Amygdala (tissue), 56 donors: ENCODE measurements at regions not wholly inside any gene's neighbourhood (a gene's known extent, or its start where the extent isn't known, plus 50 kb on each side); places are given as distances from the start of the nearest gene placed in this dataset.
A peak's percentile ranks its signal among the peaks of the same experiment; 100 is the strongest.
"Not testable (repeated sequence)": the region's sequence is repeated elsewhere in the genome, so short reads cannot be mapped to it uniquely, and the experiment has no call there.

ENCODE experiments used
- DNase-seq, 56 donors: peaks; one replicate each; lab custom pipeline; 2025; lab: John Stamatoyannopoulos, UW

DNA sequence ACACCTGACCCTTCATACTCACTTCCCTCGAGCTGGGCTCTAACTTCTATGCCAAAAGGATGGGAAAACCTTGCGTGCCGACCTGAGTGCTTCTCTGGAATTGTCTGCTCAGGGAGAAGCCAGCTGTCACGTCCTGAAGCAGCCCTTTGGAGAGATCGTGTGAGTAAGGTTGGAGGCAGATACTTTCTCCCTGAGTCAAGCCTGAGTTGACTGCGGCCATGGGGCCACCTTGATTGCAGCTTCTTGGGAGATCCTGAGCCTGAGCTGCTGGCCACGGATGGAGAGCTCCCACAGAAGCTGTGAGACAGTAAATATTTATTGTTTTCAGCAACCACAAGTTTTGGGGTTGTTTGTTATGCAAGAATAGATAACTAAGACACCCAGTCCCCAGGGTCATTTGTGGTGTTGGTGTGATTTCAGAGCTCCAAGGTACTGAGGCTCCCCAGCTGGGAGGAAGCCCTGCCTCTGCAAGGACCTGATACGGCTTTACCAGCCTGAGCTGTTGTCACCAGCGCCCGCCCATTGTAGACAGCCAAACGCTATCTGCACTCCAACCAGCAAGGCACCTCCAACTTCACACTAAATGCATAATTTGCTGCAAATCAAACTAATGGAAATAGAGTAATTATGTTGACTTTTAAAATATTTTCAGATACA, 531.6 kb downstream of the PTPRU start:
- no peak for DNase-seq

DNA sequence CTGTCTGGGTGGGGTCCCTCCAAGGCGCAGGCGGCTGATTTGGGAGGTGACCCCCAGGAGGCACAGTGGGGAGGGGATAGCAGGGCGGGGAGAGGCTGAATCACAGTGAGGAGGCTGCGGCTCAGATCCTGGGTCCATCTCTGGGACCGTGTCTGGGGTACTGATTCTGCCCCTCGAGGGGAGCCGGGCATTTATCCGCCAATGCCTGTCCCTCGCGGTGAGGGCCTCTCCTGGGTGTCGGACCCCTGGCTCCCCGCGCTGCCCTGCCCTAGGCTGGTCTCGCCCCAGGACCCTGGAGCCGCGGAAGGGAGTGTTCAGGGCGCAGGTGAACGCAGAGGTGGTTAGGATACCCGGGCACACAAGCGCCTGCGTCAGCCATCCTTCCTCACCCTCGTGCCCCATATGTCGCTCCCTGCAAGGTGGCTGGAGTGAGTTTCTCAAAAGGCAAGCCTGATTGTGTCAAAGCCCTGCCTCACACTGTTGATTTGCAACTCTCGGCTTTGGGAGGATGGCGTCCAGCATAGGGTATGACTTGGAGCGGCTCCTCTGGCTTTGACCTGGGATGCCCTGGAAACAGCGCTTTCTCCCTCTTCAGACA, 530.9 kb downstream of the PTPRU start:
- no peak for DNase-seq

DNA sequence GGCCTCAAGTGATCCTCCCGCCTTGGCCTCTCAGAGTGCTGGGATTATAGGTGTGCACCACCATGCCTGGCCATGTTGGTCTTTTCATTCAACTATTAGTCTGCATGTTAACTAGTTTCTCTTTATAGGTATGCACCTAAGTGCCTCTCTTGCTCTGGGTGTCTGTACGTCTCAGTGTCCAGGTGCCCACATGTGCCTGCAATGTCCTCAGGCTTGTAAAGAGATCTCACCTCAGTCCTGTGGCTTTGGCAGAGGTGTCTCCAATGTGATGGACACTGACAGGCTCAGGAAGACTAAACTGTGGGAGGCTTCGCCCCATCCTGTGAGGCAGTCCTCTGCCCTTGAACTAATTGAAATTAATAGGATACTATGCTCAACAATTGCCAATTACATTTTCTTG, 526.3 kb downstream of the PTPRU start:
- no peak for DNase-seq

GRCh38 chr1:29761159-29761928, 525.0 kb downstream of the PTPRU start:
- no peak for DNase-seq

DNA sequence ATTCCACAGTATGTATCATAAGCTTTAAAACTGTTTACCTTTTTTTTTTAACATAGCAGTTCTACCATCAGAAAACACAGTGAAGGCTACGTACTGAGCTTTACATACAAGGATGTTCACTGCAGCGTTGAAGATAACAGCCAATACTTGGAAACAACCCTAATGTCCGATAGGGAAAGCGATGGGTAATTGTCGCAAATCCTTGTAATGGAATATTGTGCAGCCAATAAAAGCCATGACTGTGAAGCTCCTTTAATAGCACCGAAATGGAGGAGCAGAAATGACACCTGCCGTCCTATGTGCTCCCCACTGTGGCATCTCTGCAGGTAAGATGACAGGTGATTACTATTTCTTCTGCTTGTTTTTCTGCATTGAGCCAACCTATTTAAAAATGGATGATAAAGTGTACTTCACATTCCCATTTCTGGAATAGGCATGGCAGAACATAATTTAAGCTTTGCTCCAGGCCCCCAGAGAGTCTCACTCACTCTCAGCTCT, 523.8 kb downstream of the PTPRU start:
- DNase-seq = no peak

DNA sequence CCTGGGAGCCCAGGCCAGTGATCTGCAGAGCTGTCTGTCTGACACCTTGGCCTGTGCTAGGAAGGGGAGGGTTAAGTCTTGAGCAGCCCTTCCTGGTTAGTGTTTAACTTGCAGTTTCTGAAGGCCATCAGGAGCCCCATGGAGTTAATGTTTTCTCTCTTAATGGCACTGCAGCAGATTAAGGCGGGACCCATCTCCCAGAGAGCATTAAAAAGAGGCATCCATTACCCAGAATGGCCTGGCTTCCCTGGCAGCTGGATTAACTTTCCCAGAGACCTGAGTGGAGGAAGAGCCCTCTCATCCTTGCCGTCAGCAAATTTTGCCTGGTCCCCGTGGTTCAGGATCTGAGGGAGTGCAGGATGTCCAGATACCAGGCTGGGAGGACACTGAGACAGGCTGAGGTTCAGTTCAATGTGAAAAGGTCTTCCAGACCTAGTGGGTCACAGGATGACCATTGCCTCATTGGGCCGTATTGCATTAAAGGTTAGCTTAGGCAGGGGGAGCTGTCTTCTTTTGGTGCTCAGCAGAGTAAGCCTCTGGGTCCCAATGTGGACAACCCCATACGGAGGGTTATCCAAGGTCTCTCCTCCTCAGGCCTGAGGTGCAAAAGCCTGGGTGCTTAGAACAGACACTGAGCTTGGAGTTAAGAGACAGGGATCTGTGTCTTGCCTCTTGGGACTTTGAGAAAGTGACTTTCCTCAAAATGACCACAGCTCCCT, 522.6 kb downstream of the PTPRU start:
- no peak for DNase-seq

GRCh38 chr1:29757866-29758780, 521.8 kb downstream of the PTPRU start:
- DNase-seq = no peak

DNA sequence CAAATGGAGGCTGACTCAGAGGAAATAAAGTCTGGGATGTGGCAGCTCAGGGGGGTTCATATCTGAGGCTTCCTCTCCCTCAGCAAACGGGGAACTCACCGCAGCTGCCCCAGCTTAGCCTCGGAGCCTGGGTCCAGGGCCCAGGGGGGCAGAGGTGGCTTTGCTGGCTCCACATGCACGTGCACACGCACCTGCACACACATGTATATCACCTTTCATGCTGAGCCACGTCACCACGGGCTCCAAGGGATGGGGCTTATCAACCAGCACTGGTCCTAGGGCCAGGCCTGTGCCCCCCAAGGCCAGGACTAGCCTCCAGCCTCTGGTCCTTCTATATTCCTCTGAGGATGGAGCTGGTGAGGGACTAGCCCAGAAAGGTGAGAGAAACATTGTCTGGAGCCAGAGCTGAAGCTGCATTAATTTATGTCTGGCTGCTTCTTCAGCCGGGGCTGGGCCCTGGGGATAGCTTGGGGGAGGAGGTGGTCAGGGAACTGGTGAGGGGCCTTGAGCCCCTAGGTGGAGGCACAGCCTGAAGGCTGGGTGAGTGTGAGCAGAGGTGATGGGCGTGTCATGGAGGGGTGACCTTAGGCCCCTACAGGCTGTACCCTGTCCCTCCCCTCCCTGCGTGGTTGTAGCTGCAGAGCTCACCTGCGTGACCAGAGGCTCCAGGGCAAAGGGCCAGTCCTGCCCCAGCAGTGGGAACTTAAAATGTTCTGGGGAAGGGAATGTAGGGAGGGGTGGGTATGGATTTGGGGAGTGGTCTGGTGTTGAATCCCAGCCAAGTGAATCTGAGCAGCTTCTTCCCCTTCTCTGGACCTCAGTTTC, 520.8 kb downstream of the PTPRU start:
- DNase-seq = no peak

- DNase-seq = no peak
These were observed 520.2 kb downstream of the PTPRU start for GRCh38 chr1:29756498-29756897.

DNA sequence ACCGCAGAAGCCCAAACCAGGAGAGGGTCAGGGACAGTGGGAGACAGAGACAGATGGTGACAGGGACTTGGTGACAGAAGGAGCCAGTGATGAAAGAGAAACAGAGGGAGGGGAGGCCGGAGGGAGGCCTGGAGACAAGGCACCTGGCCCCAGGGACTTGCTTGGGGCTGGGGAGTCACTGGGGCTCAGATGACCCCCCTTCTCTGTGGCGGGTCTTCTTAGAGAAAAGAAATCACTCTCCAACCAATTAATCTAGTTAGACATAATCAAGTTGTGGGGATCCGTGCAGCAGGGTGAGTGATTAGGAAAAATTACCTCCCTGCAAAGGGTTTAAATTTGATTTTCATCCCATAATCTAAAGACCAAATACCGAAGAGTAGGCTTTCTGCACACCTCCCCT, 519.8 kb downstream of the PTPRU start:
- no peak for DNase-seq

GRCh38 chr1:29755412-29756015, 519.2 kb downstream of the PTPRU start:
- not testable (repeated sequence) for DNase-seq

DNA sequence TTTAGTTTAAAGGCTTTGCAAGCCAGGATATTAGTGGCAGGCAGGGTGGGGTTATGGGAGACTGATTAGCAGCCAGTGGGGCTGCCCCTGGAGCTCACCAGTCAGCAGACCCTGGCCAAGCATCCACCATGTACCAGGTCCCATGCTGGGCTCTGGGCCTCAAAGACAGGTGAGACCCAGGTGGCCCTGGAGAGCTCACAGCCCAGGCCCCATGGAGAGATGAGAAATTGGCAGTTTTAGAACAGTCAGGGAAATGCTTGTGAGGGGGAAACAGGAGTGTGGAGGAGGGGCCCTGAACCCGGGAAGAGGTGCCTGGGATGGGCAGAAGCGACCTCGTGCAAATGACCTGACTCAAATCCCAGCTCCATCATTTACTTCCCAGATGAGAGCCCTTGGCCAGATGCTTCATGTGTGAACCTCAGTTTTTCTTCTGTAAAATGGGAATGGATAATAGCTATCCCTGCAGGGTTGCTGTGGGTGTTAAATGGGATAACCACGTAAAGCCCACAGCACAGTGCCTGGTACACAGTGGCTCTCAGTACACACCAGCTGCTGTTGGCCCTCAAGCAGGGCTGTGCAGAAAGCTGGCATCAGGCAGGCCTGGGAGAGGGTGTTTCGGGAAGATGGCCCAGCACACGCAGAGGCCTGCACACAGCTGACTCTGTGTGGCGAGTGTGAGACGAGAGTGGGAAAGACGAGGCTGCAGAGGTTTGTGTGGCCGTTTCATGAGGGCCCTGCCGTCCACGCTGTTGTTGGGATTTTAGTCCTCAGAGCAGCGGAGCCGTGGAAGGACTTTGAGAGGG, 518.5 kb downstream of the PTPRU start:
- DNase-seq = peak in 4 of 56 donors; percentile 6 to 18 (median 10)

DNA sequence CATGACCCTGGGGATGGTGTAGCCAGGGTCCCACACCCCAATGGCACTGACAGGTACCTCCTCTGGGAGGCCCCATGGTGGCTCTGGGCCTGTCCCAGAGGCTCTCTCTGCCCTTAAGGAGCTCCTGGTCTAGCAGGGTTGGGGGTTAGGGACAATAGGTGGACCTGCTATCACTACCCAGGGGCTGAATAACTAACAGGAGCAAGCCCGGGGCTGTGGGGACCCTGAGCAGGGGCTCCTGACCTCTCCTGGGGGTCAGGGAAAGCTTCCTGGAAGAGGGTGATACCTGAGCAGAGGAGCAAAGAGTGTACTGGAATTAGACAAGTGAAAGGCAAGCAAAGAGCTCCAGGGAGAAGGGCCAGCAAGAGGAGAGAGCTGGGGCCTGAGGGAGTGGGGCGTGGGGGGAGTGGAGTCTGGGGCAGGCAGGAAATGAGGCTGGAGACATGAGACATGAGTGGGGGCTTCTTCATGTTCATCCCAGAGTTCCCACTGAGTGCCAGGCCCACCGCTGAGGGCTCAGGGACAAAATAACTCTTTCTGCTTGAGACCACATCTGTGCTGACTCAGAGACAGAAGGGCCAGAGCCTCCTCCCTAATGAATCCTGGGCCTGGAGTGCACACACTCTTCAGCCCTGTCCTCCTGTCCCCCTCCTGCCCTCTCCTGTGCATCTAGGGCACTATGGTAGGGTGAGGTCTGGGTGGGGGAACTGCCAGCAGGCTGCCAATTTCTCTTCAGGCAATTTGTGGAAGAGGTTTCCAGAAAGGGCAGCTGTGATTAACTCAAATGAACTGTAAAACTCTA, 517.6 kb downstream of the PTPRU start:
- DNase-seq = no peak

DNA sequence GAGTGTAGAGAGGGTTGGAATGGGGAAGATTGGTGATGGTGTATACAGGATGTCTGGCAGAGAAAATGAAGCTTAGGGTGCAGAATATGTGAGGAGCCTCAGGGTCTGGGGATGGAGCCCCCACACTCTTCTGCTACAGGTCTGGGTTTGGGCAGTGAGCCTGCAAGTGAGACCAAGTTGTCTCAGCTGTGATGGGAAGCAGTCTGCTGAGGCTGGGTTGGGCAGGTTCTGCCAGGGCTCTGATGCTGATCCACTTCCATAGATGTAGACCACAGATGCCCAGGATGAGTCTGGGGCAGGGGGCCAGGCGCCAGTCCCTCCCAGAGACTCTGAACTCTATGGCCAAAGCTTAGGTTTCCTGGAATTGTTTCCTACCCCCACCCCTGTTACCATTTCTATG, 516.9 kb downstream of the PTPRU start:
- DNase-seq = no peak

- DNase-seq = no peak
These were observed 515.8 kb downstream of the PTPRU start for GRCh38 chr1:29752141-29752540.

- DNase-seq = peak in 1 of 56 donors; percentile 15
These were observed 513.0 kb downstream of the PTPRU start for GRCh38 chr1:29749024-29749945.
